ENCODE measurements at regions not wholly inside any gene's neighbourhood (a gene's known extent, or its start where the extent isn't known, plus 50 kb on each side); places are given as distances from the start of the nearest gene placed in this dataset.

DNA sequence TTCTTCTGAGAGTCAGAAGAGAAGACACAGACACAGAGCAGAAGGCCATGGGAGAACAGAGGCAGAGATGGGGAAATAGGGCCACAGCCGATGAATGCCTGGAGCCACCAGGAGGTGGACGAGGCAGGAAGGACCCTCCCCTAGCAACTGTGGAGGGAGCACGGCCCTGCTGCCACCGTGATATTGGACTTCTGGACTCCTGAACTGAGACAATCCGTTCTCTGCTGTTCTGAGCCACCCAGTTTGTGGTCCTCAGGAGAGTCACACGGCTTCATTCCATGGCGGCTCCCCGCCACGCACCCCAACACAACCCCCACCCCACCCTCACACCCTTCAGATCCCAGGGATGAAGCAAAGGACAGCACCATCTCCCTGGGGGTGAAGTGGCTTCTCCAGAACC is 338.1 kb downstream of the CTTN start:
- TF ChIP-seq REST (IDR thresholded peaks at IDR 0.05; ENCODE audit: low read depth) = no peak
- no peak for TF ChIP-seq CEBPB (IDR thresholded peaks at IDR 0.05)
- TF ChIP-seq NFIC (IDR thresholded peaks at IDR 0.05) = no peak

DNA sequence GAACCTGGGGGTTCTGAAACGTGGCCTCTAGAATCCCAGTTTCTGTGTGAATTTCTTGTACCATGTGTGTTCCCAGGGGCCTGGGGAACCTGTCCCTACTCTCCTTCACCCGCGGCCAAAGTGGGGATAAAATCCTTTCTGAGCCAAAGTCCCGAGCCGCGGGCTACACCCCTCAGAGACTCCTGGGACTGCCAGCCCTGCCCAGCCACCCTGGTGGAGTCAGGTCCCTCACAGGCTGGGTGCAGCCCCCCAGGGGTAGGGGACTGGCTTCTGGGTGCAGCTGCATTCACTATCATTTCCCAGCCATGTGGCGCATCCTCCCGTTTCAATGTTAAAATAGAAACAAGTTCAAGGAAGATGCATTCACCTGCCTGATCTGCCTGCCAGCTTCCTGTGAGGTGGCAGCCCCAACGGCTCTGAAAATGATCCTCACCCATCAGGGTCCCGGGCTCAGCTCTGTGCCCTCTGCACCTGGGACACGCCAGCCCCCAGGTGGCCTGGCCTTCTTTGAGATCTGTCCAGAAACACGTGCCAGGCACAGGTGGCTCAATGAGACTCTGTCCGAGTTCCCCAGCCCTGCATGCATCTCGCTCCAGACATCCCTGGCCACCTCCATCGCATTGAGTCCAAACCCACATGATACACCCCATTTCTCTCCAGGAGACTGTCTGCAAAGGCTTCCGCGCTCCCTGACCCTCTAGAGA is 338.8 kb downstream of the CTTN start:
- TF ChIP-seq NFIC (IDR thresholded peaks at IDR 0.05) = no peak
- no peak for TF ChIP-seq REST (IDR thresholded peaks at IDR 0.05; ENCODE audit: low read depth)

- TF ChIP-seq RAD21 (IDR thresholded peaks at IDR 0.05; ENCODE audit: low read depth) = no peak
- TF ChIP-seq USF1 (IDR thresholded peaks at IDR 0.05) = no peak
- TF ChIP-seq CREB1 (IDR thresholded peaks at IDR 0.05; ENCODE audit: low read depth) = no peak
- TF ChIP-seq, protein P1, sequence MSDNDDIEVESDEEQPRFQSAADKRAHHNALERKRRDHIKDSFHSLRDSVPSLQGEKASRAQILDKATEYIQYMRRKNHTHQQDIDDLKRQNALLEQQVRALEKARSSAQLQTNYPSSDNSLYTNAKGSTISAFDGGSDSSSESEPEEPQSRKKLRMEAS (IDR thresholded peaks at IDR 0.05) = no peak
- TF ChIP-seq TAF1 (IDR thresholded peaks at IDR 0.05; ENCODE audit: low read depth) = no peak
- TF ChIP-seq CEBPB (IDR thresholded peaks at IDR 0.05) = no peak
- TF ChIP-seq EGR1 (IDR thresholded peaks at IDR 0.05) = no peak
- TF ChIP-seq REST (IDR thresholded peaks at IDR 0.05; ENCODE audit: low read depth) = no peak
- no peak for TF ChIP-seq YY1 (IDR thresholded peaks at IDR 0.05; ENCODE audit: low read depth)
- no peak for TF ChIP-seq TCF12 (IDR thresholded peaks at IDR 0.05; ENCODE audit: low read depth)
- no peak for TF ChIP-seq TEAD4 (IDR thresholded peaks at IDR 0.05)
- TF ChIP-seq NFIC (IDR thresholded peaks at IDR 0.05) = no peak
- no peak for TF ChIP-seq ZBTB7A (IDR thresholded peaks at IDR 0.05; ENCODE audit: low read depth)
- TF ChIP-seq EP300 (IDR thresholded peaks at IDR 0.05; ENCODE audit: borderline replicate concordance) = no peak
These were observed 339.7 kb downstream of the CTTN start for GRCh38 chr11:70737816-70738630.

- TF ChIP-seq TCF12 (IDR thresholded peaks at IDR 0.05; ENCODE audit: low read depth) = no peak
- no peak for TF ChIP-seq TEAD4 (IDR thresholded peaks at IDR 0.05)
- no peak for TF ChIP-seq ZBTB7A (IDR thresholded peaks at IDR 0.05; ENCODE audit: low read depth)
- no peak for TF ChIP-seq FOXM1 (IDR thresholded peaks at IDR 0.05; ENCODE audit: borderline replicate concordance, low read depth)
- TF ChIP-seq EGR1 (IDR thresholded peaks at IDR 0.05) = no peak
- no peak for TF ChIP-seq USF1 (IDR thresholded peaks at IDR 0.05)
- TF ChIP-seq REST (IDR thresholded peaks at IDR 0.05; ENCODE audit: low read depth) = no peak
- TF ChIP-seq TAF1 (IDR thresholded peaks at IDR 0.05; ENCODE audit: low read depth) = no peak
- no peak for TF ChIP-seq CEBPB (IDR thresholded peaks at IDR 0.05)
- no peak for TF ChIP-seq NFIC (IDR thresholded peaks at IDR 0.05)
These were observed 340.3 kb downstream of the CTTN start for GRCh38 chr11:70738661-70739060.
